Calu3 (cell line): ENCODE measurements at regions not wholly inside any gene's neighbourhood (a gene's known extent, or its start where the extent isn't known, plus 50 kb on each side); places are given as distances from the start of the nearest gene placed in this dataset.
A peak's percentile ranks its signal among the peaks of the same experiment; 100 is the strongest.
"Not testable (repeated sequence)": the region's sequence is repeated elsewhere in the genome, so short reads cannot be mapped to it uniquely, and the experiment has no call there.

ENCODE experiments used
- BruUV-seq: library from RNA; stranded (reverse); fragments of 400-500 nt; replicated peaks from 2 replicates; lab custom pipeline; 2021; lab: Mats Ljungman, UMichigan
- CTCF ChIA-PET: fragments of 300-600 bp; sonication (Branson Sonifier 250); formaldehyde crosslinking; loops from one replicate; lab custom pipeline; 2022; ENCODE audit warnings: antibody characterized with exemption; lab: Charles Lee
- DNase-seq: peaks from one replicate; pipeline ENCODE4 v3.0.0; 2022
- H3K27ac Mint-ChIP-seq: one replicate; pipeline ENCODE4 v1.8.0; 2022; ENCODE audit warnings: mixed read lengths; ENCODE audit not compliant: unreplicated experiment
- H3K27me3 Mint-ChIP-seq: one replicate; pipeline ENCODE4 v1.8.0; 2022; ENCODE audit warnings: mixed read lengths; ENCODE audit not compliant: unreplicated experiment
- H3K36me3 Mint-ChIP-seq: one replicate; pipeline ENCODE4 v1.8.0; 2022; ENCODE audit warnings: mild to moderate bottlenecking, moderate library complexity, mixed read lengths; ENCODE audit not compliant: insufficient read depth, unreplicated experiment
- H3K4me1 Mint-ChIP-seq: one replicate; pipeline ENCODE4 v1.8.0; 2022; ENCODE audit warnings: mild to moderate bottlenecking, low read depth, mixed read lengths; ENCODE audit not compliant: unreplicated experiment
- H3K4me3 Mint-ChIP-seq: one replicate; pipeline ENCODE4 v1.8.0; 2022; ENCODE audit warnings: mild to moderate bottlenecking, low read depth, moderate library complexity, mixed read lengths; ENCODE audit not compliant: unreplicated experiment
- H3K9me3 Mint-ChIP-seq: one replicate; pipeline ENCODE4 v1.8.0; 2022; ENCODE audit warnings: low read depth, mixed read lengths; ENCODE audit not compliant: unreplicated experiment
- CTCF ChIP-seq: fragments of 200-600 bp; IDR thresholded peaks from one replicate; pipeline ENCODE4 v1.8.0; 2022; ENCODE audit warnings: antibody characterized with exemption; ENCODE audit not compliant: unreplicated experiment
- intact Hi-C: fragments of 100-400 bp; cut with micrococcal nuclease; formaldehyde crosslinking; loops from one replicate; pipeline ENCODE4 v1.10.0; 2022; ENCODE audit not compliant: unreplicated experiment

- TSS peak; percentile 94 for BruUV-seq
- DNase-seq: peak; percentile 74
- H3K27ac Mint-ChIP-seq: peak overlapping the region; percentile 62
These were observed 55.7 kb upstream of the TNFAIP3 start for GRCh38 chr6:137811121-137811915.

GRCh38 chr6:137811916-137812553, 55.0 kb upstream of the TNFAIP3 start:
- Mint-ChIP-seq H3K4me1 (peaks cover 60% of the 10 kb centered on the region), H3K27ac (peak overlapping the region; percentile 62), H3K4me3 (no peak overlapping the region), H3K27me3 (no peaks in the 10 kb centered on the region), H3K36me3 (peaks cover 8% of the 10 kb centered on the region), H3K9me3 (no peaks in the 10 kb centered on the region)
- intact Hi-C loops: no loop called here
- CTCF ChIA-PET: interaction anchor here (0.6 to 1.0 kb wide), 3 partner anchors 12 to 623 kb away, joined by 3 to 4 read pairs (median 3); no protein-coding TSS in a partner anchor
- BruUV-seq: no TSS peak
- TF ChIP-seq CTCF: no peak
- DNase-seq: no peak

More at GRCh38 chr6:137811121-137811915, 55.7 kb upstream of the TNFAIP3 start:
- intact Hi-C loops: no loop called here
- CTCF ChIA-PET: interaction anchor here (0.6 to 1.0 kb wide), 3 partner anchors 11 to 624 kb away, joined by 3 to 4 read pairs (median 3); no protein-coding TSS in a partner anchor
- no peaks in the 10 kb centered on the region for H3K27me3 Mint-ChIP-seq
- no peaks in the 10 kb centered on the region for H3K9me3 Mint-ChIP-seq
- no peak for TF ChIP-seq CTCF
- H3K4me1 Mint-ChIP-seq: peaks cover 54% of the 10 kb centered on the region
- H3K36me3 Mint-ChIP-seq: peaks cover 8% of the 10 kb centered on the region
- H3K4me3 Mint-ChIP-seq: no peak overlapping the region

- CTCF ChIA-PET: no interaction called here
- no peaks in the 10 kb centered on the region for H3K27me3 Mint-ChIP-seq
- no peak for DNase-seq
- no TSS peak for BruUV-seq
- H3K4me1 Mint-ChIP-seq: peaks cover 46% of the 10 kb centered on the region
- no peaks in the 10 kb centered on the region for H3K9me3 Mint-ChIP-seq
- peaks cover 8% of the 10 kb centered on the region for H3K36me3 Mint-ChIP-seq
- intact Hi-C loops: no loop called here
- no peak overlapping the region for H3K4me3 Mint-ChIP-seq
- no peak overlapping the region for H3K27ac Mint-ChIP-seq
- no peak for TF ChIP-seq CTCF
These were observed 53.6 kb upstream of the TNFAIP3 start for GRCh38 chr6:137813308-137813970.

- BruUV-seq, H3K9me3 Mint-ChIP-seq, intact Hi-C loops, CTCF ChIA-PET, H3K27me3 Mint-ChIP-seq, H3K27ac Mint-ChIP-seq, H3K36me3 Mint-ChIP-seq, H3K4me3 Mint-ChIP-seq, DNase-seq: not testable (repeated sequence)
- H3K4me1 Mint-ChIP-seq: peaks cover 41% of the 10 kb centered on the region
These were observed 53.0 kb upstream of the TNFAIP3 start for GRCh38 chr6:137814030-137814429.
